ENCODE measurements at regions not wholly inside any gene's neighbourhood (a gene's known extent, or its start where the extent isn't known, plus 50 kb on each side); places are given as distances from the start of the nearest gene placed in this dataset.

GRCh38 chr20:12023194-12023795 lies 105.6 kb downstream of the BTBD3 start:
- no peak for DNase-seq

- no peak for DNase-seq
Measured at GRCh38 chr20:12028771-12029170, 111.1 kb downstream of the BTBD3 start.

GRCh38 chr20:12030470-12030869 lies 112.8 kb downstream of the BTBD3 start:
- no peak for DNase-seq

- no peak for DNase-seq
Measured at GRCh38 chr20:12036142-12036541, 118.4 kb downstream of the BTBD3 start.

- no peak for DNase-seq
Measured at GRCh38 chr20:12037521-12037920, 119.8 kb downstream of the BTBD3 start.

GRCh38 chr20:12040261-12040660 lies 122.6 kb downstream of the BTBD3 start:
- DNase-seq, result no peak

- DNase-seq, result no peak
Measured at GRCh38 chr20:12044969-12045368, 127.3 kb downstream of the BTBD3 start.

GRCh38 chr20:12047838-12048432 lies 130.2 kb downstream of the BTBD3 start:
- DNase-seq, result no peak

- no peak for DNase-seq
Measured at GRCh38 chr20:12049125-12049524, 131.4 kb downstream of the BTBD3 start.

GRCh38 chr20:12051206-12052163 lies 133.8 kb downstream of the BTBD3 start:
- DNase-seq, result no peak

- DNase-seq, result peak; percentile 1 to 12
Measured at GRCh38 chr20:12053353-12053752, 135.7 kb downstream of the BTBD3 start.

GRCh38 chr20:12054556-12054955 lies 136.9 kb downstream of the BTBD3 start:
- no peak for DNase-seq

- no peak for DNase-seq
Measured at GRCh38 chr20:12055161-12055560, 137.5 kb downstream of the BTBD3 start.

GRCh38 chr20:12056839-12057238 lies 139.1 kb downstream of the BTBD3 start:
- DNase-seq, result no peak

GRCh38 chr20:12057778-12058177 lies 140.1 kb downstream of the BTBD3 start:
- DNase-seq, result no peak

- DNase-seq, result no peak
Measured at GRCh38 chr20:12058216-12058615, 140.5 kb downstream of the BTBD3 start.

GRCh38 chr20:12061466-12061865 lies 143.8 kb downstream of the BTBD3 start:
- no peak for DNase-seq

GRCh38 chr20:12063106-12063684 lies 145.5 kb downstream of the BTBD3 start:
- no peak for DNase-seq

- DNase-seq, result no peak
Measured at GRCh38 chr20:12064540-12064939, 146.8 kb downstream of the BTBD3 start.

GRCh38 chr20:12067686-12068085 lies 150.0 kb downstream of the BTBD3 start:
- no peak for DNase-seq

GRCh38 chr20:12068121-12068520 lies 150.4 kb downstream of the BTBD3 start:
- DNase-seq, result no peak

GRCh38 chr20:12069181-12069580 lies 151.5 kb downstream of the BTBD3 start:
- no peak for DNase-seq

GRCh38 chr20:12072221-12072953 lies 154.7 kb downstream of the BTBD3 start:
- no peak for DNase-seq
